H1 (cell line): ENCODE measurements at regions not wholly inside any gene's neighbourhood (a gene's known extent, or its start where the extent isn't known, plus 50 kb on each side); places are given as distances from the start of the nearest gene placed in this dataset.

Experiments
- ASH2L ChIP-seq: fragments of 200-600, 300-600 bp; sonication (generic); IDR thresholded peaks from one replicate; pipeline ENCODE4 v1.7.1; 2017; ENCODE audit warnings: low read length
- BACH1 ChIP-seq: IDR thresholded peaks from 2 replicates; pipeline ENCODE4 v1.6.1; 2012; ENCODE audit warnings: low read length, improper control_type of control experiment
- CBX5 ChIP-seq: fragments of 300-800, 300-1000 bp; sonication (generic); IDR thresholded peaks from 2 replicates; pipeline ENCODE4 v1.7.1; 2016; ENCODE audit warnings: antibody characterized with exemption, low read length, low read depth
- HDAC6 ChIP-seq: IDR thresholded peaks from one replicate; pipeline ENCODE4 v1.7.1; 2012; ENCODE audit warnings: low read depth, mild to moderate bottlenecking, inconsistent platforms, low read length, moderate library complexity
- JUND ChIP-seq: IDR thresholded peaks from 2 replicates; pipeline ENCODE4 v1.6.1; 2011; ENCODE audit warnings: mild to moderate bottlenecking, improper control_type of control experiment, low read length
- KDM5A ChIP-seq: fragments of 200-600 bp; IDR thresholded peaks from 2 replicates; pipeline ENCODE4 v1.7.1; 2012; ENCODE audit warnings: mild to moderate bottlenecking, low read length, inconsistent platforms, mixed read lengths
- POU5F1 ChIP-seq: IDR thresholded peaks from 2 replicates; pipeline ENCODE4 v1.6.1; 2011; ENCODE audit warnings: low read depth, mild to moderate bottlenecking, low read length, moderate library complexity
- RBBP5 ChIP-seq: IDR thresholded peaks from 2 replicates; pipeline ENCODE4 v1.7.1; 2012; ENCODE audit warnings: low read depth, mild to moderate bottlenecking, inconsistent platforms, low read length, moderate library complexity, borderline replicate concordance
- SRF ChIP-seq: IDR thresholded peaks from 2 replicates; pipeline ENCODE4 v1.6.1; 2011; ENCODE audit warnings: mild to moderate bottlenecking, low read depth, low read length, moderate library complexity
- YY1 ChIP-seq: IDR thresholded peaks from 2 replicates; pipeline ENCODE4 v1.6.1; 2011; ENCODE audit warnings: low read depth, mild to moderate bottlenecking, low read length
- TF ChIP-seq, protein P1 (sequence below): fragments of 300-600 bp; sonication (generic); IDR thresholded peaks from 2 replicates; pipeline ENCODE4 v1.7.1; 2012; ENCODE audit warnings: low read length, moderate library complexity, mild to moderate bottlenecking, inconsistent platforms; ENCODE audit not compliant: insufficient replicate concordance

DNA sequence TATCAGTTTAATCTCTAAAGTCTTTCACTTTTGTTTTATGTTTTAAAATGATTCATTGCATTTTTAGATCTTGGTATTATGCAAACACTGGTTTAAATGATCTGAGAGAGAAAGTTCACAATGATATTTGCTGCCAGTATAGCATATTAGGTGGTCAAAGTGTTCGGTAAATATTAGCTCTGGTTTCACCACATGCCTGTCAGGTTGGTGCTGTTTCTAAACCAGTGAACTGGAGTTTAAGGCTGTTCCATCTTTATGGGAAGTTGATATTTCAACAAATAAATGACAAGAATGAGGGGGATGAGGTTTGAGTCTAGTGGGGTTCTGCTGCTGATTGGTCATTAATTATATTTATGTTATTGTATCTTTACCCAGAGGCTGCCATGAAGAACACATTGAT lies 436.4 kb downstream of the DCDC2C start (continued):
- TF ChIP-seq, protein P1, sequence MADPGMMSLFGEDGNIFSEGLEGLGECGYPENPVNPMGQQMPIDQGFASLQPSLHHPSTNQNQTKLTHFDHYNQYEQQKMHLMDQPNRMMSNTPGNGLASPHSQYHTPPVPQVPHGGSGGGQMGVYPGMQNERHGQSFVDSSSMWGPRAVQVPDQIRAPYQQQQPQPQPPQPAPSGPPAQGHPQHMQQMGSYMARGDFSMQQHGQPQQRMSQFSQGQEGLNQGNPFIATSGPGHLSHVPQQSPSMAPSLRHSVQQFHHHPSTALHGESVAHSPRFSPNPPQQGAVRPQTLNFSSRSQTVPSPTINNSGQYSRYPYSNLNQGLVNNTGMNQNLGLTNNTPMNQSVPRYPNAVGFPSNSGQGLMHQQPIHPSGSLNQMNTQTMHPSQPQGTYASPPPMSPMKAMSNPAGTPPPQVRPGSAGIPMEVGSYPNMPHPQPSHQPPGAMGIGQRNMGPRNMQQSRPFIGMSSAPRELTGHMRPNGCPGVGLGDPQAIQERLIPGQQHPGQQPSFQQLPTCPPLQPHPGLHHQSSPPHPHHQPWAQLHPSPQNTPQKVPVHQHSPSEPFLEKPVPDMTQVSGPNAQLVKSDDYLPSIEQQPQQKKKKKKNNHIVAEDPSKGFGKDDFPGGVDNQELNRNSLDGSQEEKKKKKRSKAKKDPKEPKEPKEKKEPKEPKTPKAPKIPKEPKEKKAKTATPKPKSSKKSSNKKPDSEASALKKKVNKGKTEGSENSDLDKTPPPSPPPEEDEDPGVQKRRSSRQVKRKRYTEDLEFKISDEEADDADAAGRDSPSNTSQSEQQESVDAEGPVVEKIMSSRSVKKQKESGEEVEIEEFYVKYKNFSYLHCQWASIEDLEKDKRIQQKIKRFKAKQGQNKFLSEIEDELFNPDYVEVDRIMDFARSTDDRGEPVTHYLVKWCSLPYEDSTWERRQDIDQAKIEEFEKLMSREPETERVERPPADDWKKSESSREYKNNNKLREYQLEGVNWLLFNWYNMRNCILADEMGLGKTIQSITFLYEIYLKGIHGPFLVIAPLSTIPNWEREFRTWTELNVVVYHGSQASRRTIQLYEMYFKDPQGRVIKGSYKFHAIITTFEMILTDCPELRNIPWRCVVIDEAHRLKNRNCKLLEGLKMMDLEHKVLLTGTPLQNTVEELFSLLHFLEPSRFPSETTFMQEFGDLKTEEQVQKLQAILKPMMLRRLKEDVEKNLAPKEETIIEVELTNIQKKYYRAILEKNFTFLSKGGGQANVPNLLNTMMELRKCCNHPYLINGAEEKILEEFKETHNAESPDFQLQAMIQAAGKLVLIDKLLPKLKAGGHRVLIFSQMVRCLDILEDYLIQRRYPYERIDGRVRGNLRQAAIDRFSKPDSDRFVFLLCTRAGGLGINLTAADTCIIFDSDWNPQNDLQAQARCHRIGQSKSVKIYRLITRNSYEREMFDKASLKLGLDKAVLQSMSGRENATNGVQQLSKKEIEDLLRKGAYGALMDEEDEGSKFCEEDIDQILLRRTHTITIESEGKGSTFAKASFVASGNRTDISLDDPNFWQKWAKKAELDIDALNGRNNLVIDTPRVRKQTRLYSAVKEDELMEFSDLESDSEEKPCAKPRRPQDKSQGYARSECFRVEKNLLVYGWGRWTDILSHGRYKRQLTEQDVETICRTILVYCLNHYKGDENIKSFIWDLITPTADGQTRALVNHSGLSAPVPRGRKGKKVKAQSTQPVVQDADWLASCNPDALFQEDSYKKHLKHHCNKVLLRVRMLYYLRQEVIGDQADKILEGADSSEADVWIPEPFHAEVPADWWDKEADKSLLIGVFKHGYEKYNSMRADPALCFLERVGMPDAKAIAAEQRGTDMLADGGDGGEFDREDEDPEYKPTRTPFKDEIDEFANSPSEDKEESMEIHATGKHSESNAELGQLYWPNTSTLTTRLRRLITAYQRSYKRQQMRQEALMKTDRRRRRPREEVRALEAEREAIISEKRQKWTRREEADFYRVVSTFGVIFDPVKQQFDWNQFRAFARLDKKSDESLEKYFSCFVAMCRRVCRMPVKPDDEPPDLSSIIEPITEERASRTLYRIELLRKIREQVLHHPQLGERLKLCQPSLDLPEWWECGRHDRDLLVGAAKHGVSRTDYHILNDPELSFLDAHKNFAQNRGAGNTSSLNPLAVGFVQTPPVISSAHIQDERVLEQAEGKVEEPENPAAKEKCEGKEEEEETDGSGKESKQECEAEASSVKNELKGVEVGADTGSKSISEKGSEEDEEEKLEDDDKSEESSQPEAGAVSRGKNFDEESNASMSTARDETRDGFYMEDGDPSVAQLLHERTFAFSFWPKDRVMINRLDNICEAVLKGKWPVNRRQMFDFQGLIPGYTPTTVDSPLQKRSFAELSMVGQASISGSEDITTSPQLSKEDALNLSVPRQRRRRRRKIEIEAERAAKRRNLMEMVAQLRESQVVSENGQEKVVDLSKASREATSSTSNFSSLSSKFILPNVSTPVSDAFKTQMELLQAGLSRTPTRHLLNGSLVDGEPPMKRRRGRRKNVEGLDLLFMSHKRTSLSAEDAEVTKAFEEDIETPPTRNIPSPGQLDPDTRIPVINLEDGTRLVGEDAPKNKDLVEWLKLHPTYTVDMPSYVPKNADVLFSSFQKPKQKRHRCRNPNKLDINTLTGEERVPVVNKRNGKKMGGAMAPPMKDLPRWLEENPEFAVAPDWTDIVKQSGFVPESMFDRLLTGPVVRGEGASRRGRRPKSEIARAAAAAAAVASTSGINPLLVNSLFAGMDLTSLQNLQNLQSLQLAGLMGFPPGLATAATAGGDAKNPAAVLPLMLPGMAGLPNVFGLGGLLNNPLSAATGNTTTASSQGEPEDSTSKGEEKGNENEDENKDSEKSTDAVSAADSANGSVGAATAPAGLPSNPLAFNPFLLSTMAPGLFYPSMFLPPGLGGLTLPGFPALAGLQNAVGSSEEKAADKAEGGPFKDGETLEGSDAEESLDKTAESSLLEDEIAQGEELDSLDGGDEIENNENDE: no peak
- TF ChIP-seq SRF: no peak
- TF ChIP-seq HDAC6: no peak
- TF ChIP-seq ASH2L: no peak
- TF ChIP-seq POU5F1: no peak
- TF ChIP-seq YY1: no peak
- TF ChIP-seq KDM5A: no peak
- TF ChIP-seq JUND: no peak
- no peak for TF ChIP-seq RBBP5
- no peak for TF ChIP-seq BACH1
- TF ChIP-seq CBX5: no peak
